GM12874 (cell line): ENCODE measurements at regions not wholly inside any gene's neighbourhood (a gene's known extent, or its start where the extent isn't known, plus 50 kb on each side); places are given as distances from the start of the nearest gene placed in this dataset.
A peak's percentile ranks its signal among the peaks of the same experiment; 100 is the strongest.

Experiments
- CTCF ChIP-seq: IDR thresholded peaks from 2 replicates; pipeline ENCODE4 v1.5.1; 2011; ENCODE audit warnings: low read depth, mild to moderate bottlenecking, control low read depth, low read length, moderate library complexity; ENCODE audit not compliant: insufficient read depth

- no peak for TF ChIP-seq CTCF
Observed at GRCh38 chr1:10948463-10948775, 64.0 kb upstream of the TARDBP start.

GRCh38 chr1:10950316-10951172, 61.9 kb upstream of the TARDBP start:
- TF ChIP-seq CTCF: no peak

- TF ChIP-seq CTCF: no peak
Observed at GRCh38 chr1:10951961-10952360, 60.5 kb upstream of the TARDBP start.

- TF ChIP-seq CTCF: no peak
Observed at GRCh38 chr1:10953505-10954193, 58.8 kb upstream of the TARDBP start.

GRCh38 chr1:10957133-10957532, 55.3 kb upstream of the TARDBP start:
- TF ChIP-seq CTCF: no peak

- no peak for TF ChIP-seq CTCF
Observed at GRCh38 chr1:10958614-10959013, 53.8 kb upstream of the TARDBP start.

GRCh38 chr1:10960411-10961299, 51.8 kb upstream of the TARDBP start:
- TF ChIP-seq CTCF: peak; percentile 97
